BJ (cell line): ENCODE measurements at regions not wholly inside any gene's neighbourhood (a gene's known extent, or its start where the extent isn't known, plus 50 kb on each side); places are given as distances from the start of the nearest gene placed in this dataset.

Source experiments
- CTCF ChIA-PET: fragments of 350-600 bp; formaldehyde crosslinking; extraction: SDS; loops from one replicate; lab custom pipeline; 2021; ENCODE audit warnings: antibody characterized with exemption, inconsistent platforms; lab: Yijun Ruan, JAX
- POLR2A ChIA-PET: fragments of 300-600 bp; sonication (Branson Sonifier 250); formaldehyde crosslinking; extraction: SDS; loops from one replicate; lab custom pipeline; 2021; ENCODE audit warnings: antibody characterized with exemption; lab: Charles Lee
- DNase-seq: peaks from one replicate; pipeline ENCODE4 v3.0.0-alpha.2; 2011; ENCODE audit warnings: low read depth
- H3K27me3 ChIP-seq: 2 replicates; pipeline ENCODE4 v1.6.0; 2011; ENCODE audit warnings: low read length; ENCODE audit not compliant: control insufficient read depth, insufficient read depth
- H3K36me3 ChIP-seq: 2 replicates; pipeline ENCODE4 v1.5.1; 2011; ENCODE audit warnings: low read length; ENCODE audit not compliant: control insufficient read depth, insufficient read depth
- H3K4me3 ChIP-seq: 2 replicates; pipeline ENCODE4 v1.5.1; 2011; ENCODE audit warnings: low read depth, mild to moderate bottlenecking, control low read depth, low read length
- CTCF ChIP-seq: IDR thresholded peaks from 2 replicates; pipeline ENCODE4 v1.5.1; 2011; ENCODE audit warnings: low read depth, mild to moderate bottlenecking, control low read depth, inconsistent platforms, low read length, moderate library complexity; ENCODE audit not compliant: insufficient read depth

- no peaks in the 10 kb centered on the region for H3K36me3 ChIP-seq
- POLR2A ChIA-PET = no interaction called here
- CTCF ChIA-PET = no interaction called here
- no peak overlapping the region for H3K4me3 ChIP-seq
- TF ChIP-seq CTCF = no peak
- no peaks in the 10 kb centered on the region for H3K27me3 ChIP-seq
- no peak for DNase-seq
Observed at GRCh38 chr1:193733674-193734073, 547.3 kb upstream of the B3GALT2 start.

GRCh38 chr1:193730017-193730416 lies 543.6 kb upstream of the B3GALT2 start:
- TF ChIP-seq CTCF = no peak
- POLR2A ChIA-PET = no interaction called here
- no peak for DNase-seq
- no peaks in the 10 kb centered on the region for H3K27me3 ChIP-seq
- no peaks in the 10 kb centered on the region for H3K36me3 ChIP-seq
- CTCF ChIA-PET = no interaction called here
- no peak overlapping the region for H3K4me3 ChIP-seq

GRCh38 chr1:193729429-193729828 lies 543.0 kb upstream of the B3GALT2 start:
- DNase-seq = no peak
- no peak overlapping the region for H3K4me3 ChIP-seq
- CTCF ChIA-PET = no interaction called here
- no peaks in the 10 kb centered on the region for H3K36me3 ChIP-seq
- POLR2A ChIA-PET = no interaction called here
- TF ChIP-seq CTCF = no peak
- H3K27me3 ChIP-seq = no peaks in the 10 kb centered on the region

GRCh38 chr1:193727850-193728249 lies 541.4 kb upstream of the B3GALT2 start:
- TF ChIP-seq CTCF = no peak
- Histone ChIP-seq H3K36me3 (no peaks in the 10 kb centered on the region), H3K27me3 (no peaks in the 10 kb centered on the region), H3K4me3 (no peak overlapping the region)
- DNase-seq = no peak
- ChIA-PET CTCF (no interaction called here), POLR2A (no interaction called here)

GRCh38 chr1:193726722-193727121 lies 540.3 kb upstream of the B3GALT2 start:
- POLR2A ChIA-PET = no interaction called here
- H3K4me3 ChIP-seq = no peak overlapping the region
- no peak for TF ChIP-seq CTCF
- DNase-seq = no peak
- H3K27me3 ChIP-seq = no peaks in the 10 kb centered on the region
- H3K36me3 ChIP-seq = no peaks in the 10 kb centered on the region
- CTCF ChIA-PET = interaction anchor here (1.0 kb wide), 1 partner anchor 34 kb away, joined by 3 read pairs; no protein-coding TSS in a partner anchor
